GM18951 (cell line): ENCODE measurements at regions not wholly inside any gene's neighbourhood (a gene's known extent, or its start where the extent isn't known, plus 50 kb on each side); places are given as distances from the start of the nearest gene placed in this dataset.

Source experiments
- POLR2A ChIP-seq: IDR thresholded peaks from 4 replicates; pipeline ENCODE4 v1.6.1; 2011; ENCODE audit warnings: mild to moderate bottlenecking; ENCODE audit not compliant: insufficient read length, insufficient read depth; ENCODE audit errors: extremely low read depth
- in situ Hi-C: fragments of 300-500 bp; cut with MboI; formaldehyde crosslinking; loops from one replicate; pipeline ENCODE4 v1.12.0; 2022; ENCODE audit warnings: low sequenced_read_pairs, mixed read lengths, inconsistent platforms; ENCODE audit not compliant: unreplicated experiment

DNA sequence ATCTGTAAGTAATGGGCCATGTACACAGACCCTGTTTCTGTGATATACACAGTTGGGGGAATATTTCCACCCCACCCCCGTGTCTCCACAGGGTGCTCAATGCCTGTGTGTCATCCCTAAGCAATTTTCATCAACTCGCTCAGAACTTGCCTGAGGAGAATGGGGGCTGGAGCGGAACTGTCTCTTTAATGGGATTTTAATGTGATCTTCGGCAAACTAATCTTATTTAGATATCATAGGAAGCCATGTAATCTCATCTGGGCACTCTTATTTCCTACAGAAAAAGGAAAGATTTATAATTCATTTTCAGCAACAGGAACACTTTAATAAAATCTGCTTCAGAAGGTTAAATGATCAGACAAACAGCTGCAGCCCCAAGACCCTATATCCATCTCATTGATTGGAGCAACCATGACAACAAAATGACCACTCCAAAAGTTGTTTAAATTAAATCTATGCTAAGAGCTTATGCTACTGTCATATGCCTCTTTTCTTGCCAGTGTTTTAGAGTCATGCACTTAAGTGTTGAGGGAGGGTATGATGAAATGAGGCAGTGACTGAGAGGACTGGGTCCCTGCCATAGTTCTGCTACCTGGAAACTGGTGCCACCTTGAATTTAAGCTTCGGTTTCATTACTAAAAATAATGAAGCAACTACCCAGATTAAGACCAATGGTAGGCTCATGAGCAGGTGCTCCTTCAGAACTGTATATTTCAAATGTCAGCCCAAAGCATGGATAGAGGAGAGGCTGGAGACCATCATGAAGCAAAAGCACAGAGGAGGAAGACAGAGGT lies 183.1 kb upstream of the DDX18 start:
- in situ Hi-C loops, result no loop called here

GRCh38 chr2:117635481-117635880 lies 179.0 kb upstream of the DDX18 start:
- no peak for TF ChIP-seq POLR2A
- in situ Hi-C loops, result no loop called here

More for the DNA sequence above, 183.1 kb upstream of the DDX18 start:
- no peak for TF ChIP-seq POLR2A

GRCh38 chr2:117639401-117639800 lies 175.1 kb upstream of the DDX18 start:
- no peak for TF ChIP-seq POLR2A
- in situ Hi-C loops, result no loop called here

DNA sequence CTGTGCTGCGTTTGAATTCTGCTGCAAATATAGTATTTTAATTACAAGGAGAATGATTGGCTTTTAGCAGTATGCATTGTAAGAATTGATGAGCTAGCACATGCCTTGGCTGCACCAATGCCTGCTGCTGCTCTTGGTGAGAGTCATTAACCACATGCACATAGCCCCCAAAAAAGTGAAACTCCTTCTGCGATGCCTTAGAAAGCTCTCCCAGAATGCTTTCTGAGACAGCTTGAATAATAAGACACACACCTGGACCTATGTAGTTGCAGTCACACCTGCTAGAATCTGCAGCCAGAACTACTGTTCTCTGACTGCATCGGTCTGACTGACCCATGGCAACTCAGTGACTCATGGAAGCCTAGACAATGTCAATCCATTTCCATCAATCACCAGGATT lies 170.1 kb upstream of the DDX18 start:
- no peak for TF ChIP-seq POLR2A
- in situ Hi-C loops, result no loop called here

DNA sequence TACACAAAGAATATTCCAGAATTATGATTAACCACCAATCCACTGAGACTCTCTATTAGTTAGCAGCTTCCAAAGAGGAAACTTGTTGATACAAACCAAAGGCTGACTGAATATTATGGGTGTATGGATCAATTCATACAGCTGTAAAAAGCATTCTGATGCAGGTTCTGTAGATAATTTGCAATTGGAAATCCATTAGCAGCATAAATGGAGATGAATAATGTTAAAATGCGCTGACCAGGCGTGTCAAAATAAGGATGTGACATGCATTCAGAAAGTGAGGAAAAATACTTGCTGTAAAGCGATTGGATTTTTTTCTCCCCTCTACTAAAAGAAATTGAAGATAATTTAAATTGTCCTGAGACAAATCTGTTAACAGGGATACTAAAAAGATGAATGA lies 169.0 kb upstream of the DDX18 start:
- in situ Hi-C loops, result no loop called here
- TF ChIP-seq POLR2A, result no peak

GRCh38 chr2:117646099-117646498 lies 168.4 kb upstream of the DDX18 start:
- no peak for TF ChIP-seq POLR2A
- in situ Hi-C loops, result no loop called here

DNA sequence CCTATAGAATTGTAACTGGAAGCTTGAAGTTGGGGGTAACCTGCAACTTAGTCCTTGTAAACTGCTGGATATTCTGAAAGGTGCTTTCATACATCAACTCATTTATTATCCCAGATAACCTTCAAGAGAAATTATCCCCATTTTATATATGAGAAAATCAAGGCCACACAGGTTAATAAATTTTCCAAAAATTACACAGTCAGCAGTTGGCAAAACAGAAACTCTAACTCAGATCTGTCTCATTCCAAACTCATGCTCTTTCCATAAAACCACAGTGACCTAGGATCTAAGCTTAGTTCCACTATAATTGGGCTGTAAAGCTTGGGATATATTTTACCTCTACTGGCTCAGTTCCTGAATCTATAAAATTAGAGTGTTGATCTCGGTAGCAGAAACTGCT lies 167.6 kb upstream of the DDX18 start:
- no peak for TF ChIP-seq POLR2A
- in situ Hi-C loops, result no loop called here

- in situ Hi-C loops, result no loop called here
- no peak for TF ChIP-seq POLR2A
These were observed 157.9 kb upstream of the DDX18 start for GRCh38 chr2:117656546-117656945.

DNA sequence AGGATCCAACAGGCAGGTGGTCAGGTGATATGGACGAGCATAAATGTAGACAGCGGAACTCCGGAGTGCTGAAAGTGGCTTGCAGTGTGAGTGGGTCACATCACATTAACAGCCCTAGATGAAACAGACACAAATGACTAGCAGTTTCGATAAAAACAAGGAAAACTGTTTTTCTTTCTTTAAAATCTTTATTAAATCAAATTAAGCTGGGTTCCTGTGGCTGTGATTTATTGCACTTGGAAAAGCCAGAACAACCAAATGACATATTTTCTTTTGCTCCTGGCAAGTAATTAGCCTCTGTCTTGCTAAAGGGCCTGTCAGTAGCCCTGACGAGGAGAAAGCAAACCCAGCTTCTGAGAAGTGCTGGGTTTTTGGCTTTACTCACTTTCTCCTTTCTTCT lies 152.9 kb upstream of the DDX18 start:
- TF ChIP-seq POLR2A, result no peak
- in situ Hi-C loops, result no loop called here

- TF ChIP-seq POLR2A, result no peak
- in situ Hi-C loops, result no loop called here
These were observed 140.3 kb upstream of the DDX18 start for GRCh38 chr2:117674172-117674571.

DNA sequence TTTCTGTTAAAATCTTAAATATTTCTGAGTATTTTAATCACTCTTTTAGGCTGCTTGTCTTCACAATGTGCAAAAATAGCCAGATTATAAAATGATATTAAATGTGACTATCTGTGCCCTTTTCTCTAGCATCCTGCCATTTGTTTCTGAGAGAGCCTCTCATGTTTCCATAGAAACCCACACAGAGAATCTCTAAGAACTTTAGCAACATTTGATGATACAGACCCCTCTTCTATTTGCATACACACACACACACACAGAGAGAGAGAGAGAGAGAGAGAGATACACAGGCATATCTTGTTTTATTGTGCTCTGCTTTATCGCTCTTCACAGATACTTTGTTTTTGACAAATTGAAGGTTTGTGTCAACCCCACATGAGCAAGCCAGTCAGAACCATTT lies 134.5 kb upstream of the DDX18 start:
- no peak for TF ChIP-seq POLR2A
- in situ Hi-C loops, result no loop called here

GRCh38 chr2:117684919-117685318 lies 129.6 kb upstream of the DDX18 start:
- in situ Hi-C loops, result no loop called here
- no peak for TF ChIP-seq POLR2A

DNA sequence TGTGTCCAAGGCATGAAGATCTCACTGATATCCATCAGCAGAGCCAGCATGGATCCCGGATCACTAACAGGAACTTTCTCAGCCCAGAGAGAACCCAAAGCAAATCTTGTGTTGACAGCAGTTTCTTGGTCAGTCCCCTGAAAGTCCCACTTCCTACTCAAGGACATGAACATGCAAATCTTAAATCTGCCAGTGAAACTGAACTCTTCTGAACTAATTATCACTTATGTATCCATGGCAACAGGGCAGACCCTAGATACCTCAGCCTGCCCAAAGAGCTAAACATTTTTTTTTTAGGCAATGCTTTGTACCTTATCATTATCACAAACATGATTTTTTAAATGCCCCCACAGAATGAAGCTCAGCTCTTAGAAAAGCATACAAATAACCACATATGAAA lies 127.8 kb upstream of the DDX18 start:
- TF ChIP-seq POLR2A, result no peak
- in situ Hi-C loops, result no loop called here

DNA sequence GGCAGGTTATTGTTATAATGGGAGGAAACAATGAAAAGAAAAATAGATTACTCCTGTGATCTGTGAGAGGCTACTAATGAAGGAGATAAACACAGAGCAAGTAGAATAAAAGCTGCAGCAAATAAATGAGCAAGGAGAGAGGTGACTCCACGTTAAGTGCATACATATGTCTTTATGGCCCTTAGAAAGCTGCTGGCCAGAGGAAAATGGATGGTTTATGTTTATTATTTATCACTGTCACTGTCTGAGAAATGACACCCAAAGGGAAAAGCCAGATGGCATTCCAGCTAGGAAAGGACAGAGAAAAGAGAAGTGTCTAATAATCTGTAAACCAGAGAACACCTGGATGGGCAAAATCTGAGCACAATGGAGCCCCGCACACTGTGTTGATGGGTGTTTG lies 122.9 kb upstream of the DDX18 start:
- in situ Hi-C loops, result no loop called here

More for the DNA sequence above, 122.9 kb upstream of the DDX18 start:
- no peak for TF ChIP-seq POLR2A
